Skeletal muscle satellite cell (primary cell): ENCODE measurements at regions not wholly inside any gene's neighbourhood (a gene's known extent, or its start where the extent isn't known, plus 50 kb on each side); places are given as distances from the start of the nearest gene placed in this dataset.

Source experiments
- H3K27me3 ChIP-seq: 2 replicates; pipeline ENCODE4 v1.7.0; 2013; ENCODE audit warnings: low read length; ENCODE audit not compliant: control insufficient read depth, insufficient read depth
- H3K36me3 ChIP-seq: 2 replicates; pipeline ENCODE4 v1.7.0; 2013; ENCODE audit warnings: mild to moderate bottlenecking, control low read depth, low read length; ENCODE audit not compliant: insufficient read depth
- H3K4me1 ChIP-seq: 2 replicates; pipeline ENCODE4 v1.7.0; 2013; ENCODE audit warnings: low read length; ENCODE audit not compliant: control insufficient read depth, insufficient read depth
- H3K4me2 ChIP-seq: 2 replicates; pipeline ENCODE4 v1.7.0; 2013; ENCODE audit warnings: mild to moderate bottlenecking, low read length
- H3K4me3 ChIP-seq: 2 replicates; pipeline ENCODE4 v1.7.0; 2013; ENCODE audit warnings: low read length
- H3K9ac ChIP-seq: 2 replicates; pipeline ENCODE4 v1.7.0; 2013; ENCODE audit warnings: mild to moderate bottlenecking, low read depth, low read length, moderate library complexity
- H3K9me3 ChIP-seq: replicated peaks from 2 replicates; pipeline ENCODE4 v1.7.0; 2013; ENCODE audit warnings: mild to moderate bottlenecking, control low read depth, low read length

DNA sequence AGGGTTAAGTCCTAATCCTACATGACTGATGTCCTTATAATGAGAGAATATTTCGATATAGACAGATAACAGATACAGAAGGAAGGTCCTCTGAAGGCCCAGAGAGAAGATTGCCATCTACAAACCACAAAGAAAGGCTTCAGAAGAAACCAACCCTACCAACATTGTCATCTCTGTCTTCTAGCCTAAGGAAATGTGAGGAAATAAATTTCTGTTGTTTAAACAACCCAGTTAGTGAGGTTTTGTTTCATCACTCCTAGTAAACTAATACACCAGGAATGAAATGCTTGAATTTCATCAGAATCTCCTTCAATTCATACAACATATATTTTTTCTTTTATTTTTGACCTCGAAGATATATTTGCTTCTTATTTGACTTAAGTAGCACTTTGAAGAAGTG lies 1527.8 kb downstream of the STIM2 start:
- H3K9ac ChIP-seq = no peak overlapping the region
- no peaks in the 10 kb centered on the region for H3K36me3 ChIP-seq
- H3K9me3 ChIP-seq = no peaks in the 10 kb centered on the region
- H3K4me2 ChIP-seq = no peak overlapping the region
- peaks cover 9% of the 10 kb centered on the region for H3K4me1 ChIP-seq
- H3K27me3 ChIP-seq = no peaks in the 10 kb centered on the region
- H3K4me3 ChIP-seq = no peak overlapping the region

DNA sequence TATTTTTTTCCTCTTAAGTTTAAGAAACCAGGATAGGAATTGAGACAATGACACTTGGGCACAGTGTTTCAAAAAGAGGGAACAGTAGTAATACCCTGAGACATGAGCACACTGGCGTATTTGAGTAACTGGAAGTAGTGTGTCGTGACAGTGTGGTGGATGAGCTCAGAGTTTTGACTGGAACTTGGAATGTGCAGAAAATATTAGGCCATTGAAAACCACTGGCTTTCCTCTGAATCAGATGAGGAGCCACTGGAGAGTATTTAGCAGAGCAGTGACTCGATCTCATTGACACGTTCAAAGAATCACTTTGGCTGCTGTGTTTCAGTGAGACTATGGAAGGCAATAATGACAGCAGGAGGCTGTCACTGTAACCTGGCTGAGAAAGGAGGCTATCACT lies 1531.2 kb downstream of the STIM2 start:
- Histone ChIP-seq H3K9me3 (no peaks in the 10 kb centered on the region), H3K4me1 (peaks cover 9% of the 10 kb centered on the region)

DNA sequence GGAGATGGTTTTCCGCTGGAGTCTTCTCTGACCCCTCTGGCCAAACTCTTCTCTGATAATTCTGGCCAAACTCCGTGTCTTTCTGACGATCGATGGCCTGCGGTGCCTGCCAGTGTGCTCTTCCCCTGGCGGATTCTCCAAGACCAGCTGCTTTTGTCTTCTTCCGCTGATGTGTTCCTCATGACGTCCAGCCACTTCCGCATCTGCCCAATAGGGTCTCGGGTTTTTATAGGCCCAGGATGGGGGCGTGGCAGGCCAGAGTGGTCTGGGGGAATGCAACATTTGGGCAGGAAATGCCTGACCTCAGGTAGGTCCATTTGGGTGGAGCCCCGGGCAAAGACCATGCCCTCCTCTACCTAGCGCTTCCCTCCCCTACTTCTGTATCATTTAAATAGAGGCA lies 1542.1 kb downstream of the STIM2 start:
- no peak overlapping the region for H3K4me3 ChIP-seq
- no peaks in the 10 kb centered on the region for H3K27me3 ChIP-seq
- no peak overlapping the region for H3K9ac ChIP-seq
- no peak overlapping the region for H3K4me2 ChIP-seq
- H3K4me1 ChIP-seq = no peaks in the 10 kb centered on the region
- H3K36me3 ChIP-seq = no peaks in the 10 kb centered on the region
- no peaks in the 10 kb centered on the region for H3K9me3 ChIP-seq

More for the DNA sequence above, 1531.2 kb downstream of the STIM2 start:
- Histone ChIP-seq H3K4me2 (no peak overlapping the region), H3K27me3 (no peaks in the 10 kb centered on the region), H3K9ac (no peak overlapping the region), H3K36me3 (no peaks in the 10 kb centered on the region), H3K4me3 (no peak overlapping the region)

DNA sequence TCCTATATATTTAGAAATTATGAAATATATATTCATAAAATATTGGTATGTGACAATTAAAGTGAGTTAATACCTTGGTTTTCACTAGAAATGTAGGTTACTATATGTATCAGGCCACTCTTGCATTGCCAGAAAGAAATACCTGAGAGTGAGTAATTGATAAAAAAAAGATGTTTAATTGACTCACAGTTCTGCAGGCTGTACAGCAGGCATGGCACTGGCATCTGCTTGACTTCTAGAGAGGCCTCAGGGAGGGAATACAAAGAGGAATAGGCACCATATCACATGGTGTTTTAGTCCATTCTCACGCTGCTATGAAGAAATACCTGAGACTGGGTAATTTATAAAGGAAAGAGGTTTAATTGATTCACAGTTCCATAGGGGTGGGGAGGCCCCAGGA lies 1560.6 kb downstream of the STIM2 start:
- H3K4me2 ChIP-seq = no peak overlapping the region
- H3K4me1 ChIP-seq = no peaks in the 10 kb centered on the region
- no peaks in the 10 kb centered on the region for H3K36me3 ChIP-seq
- no peaks in the 10 kb centered on the region for H3K9me3 ChIP-seq
- H3K27me3 ChIP-seq = no peaks in the 10 kb centered on the region
- H3K9ac ChIP-seq = no peak overlapping the region
- no peak overlapping the region for H3K4me3 ChIP-seq

DNA sequence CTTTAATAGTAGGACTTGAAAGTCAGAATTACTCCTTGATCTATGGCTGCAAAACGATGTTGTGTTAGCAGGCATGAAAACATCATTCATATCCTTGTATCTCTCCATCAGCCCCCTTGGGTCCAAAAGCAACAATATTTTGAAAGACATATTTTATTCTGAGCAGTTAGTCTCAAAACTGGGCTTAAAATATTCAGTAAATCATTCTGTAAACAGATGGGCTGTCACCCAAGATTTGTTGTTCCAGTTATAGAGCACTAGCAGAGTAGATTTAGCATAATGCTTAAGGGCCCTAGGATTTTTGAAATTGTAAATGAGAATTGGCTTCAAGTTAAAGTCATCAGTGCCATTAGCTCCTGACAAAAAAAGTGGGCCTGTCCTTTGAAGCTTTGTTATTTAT lies 1565.6 kb downstream of the STIM2 start:
- Histone ChIP-seq H3K4me2 (no peak overlapping the region), H3K4me1 (peaks cover 4% of the 10 kb centered on the region)

DNA sequence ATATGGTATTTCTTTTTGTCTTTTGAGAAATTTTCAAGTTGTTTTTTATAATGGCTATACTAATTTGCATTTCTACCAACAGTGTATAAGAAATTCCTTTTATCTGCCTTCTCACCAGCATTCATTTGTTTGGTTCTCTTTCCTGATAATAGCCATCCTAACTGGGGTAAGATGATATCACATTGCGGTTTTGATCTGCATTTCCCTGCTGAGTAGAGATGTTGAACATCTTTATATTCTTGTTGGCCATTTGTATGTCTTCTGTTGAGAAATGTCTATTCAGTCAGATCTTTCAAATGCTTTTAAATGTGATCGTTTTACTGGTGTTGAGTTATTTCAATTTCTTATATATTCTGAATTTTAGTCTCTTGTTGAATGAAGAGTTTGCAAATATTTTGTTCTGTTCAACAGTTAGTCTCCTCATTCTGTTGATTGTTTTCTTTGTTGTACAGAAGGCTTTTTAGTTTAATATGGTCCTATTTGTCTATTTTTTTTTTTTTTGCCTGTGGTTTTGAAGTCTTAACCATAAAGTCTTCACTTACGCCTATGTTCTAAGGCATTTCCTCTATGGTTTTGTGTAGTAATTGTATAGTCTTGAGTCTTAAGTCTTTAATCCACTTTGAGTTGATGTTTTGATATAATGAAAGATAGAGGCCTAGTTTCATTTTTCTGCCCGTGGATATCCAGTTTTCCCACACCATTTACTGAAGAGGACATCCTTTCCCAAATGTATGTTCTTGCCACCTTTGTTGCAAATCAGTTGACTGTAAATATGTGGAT lies 1566.9 kb downstream of the STIM2 start:
- Histone ChIP-seq H3K27me3 (no peaks in the 10 kb centered on the region), H3K9me3 (no peaks in the 10 kb centered on the region), H3K4me3 (no peak overlapping the region), H3K9ac (no peak overlapping the region), H3K4me1 (peaks cover 4% of the 10 kb centered on the region), H3K36me3 (no peaks in the 10 kb centered on the region), H3K4me2 (no peak overlapping the region)

More for the DNA sequence above, 1565.6 kb downstream of the STIM2 start:
- Histone ChIP-seq H3K36me3 (no peaks in the 10 kb centered on the region), H3K27me3 (no peaks in the 10 kb centered on the region), H3K9me3 (no peaks in the 10 kb centered on the region), H3K9ac (no peak overlapping the region), H3K4me3 (no peak overlapping the region)

DNA sequence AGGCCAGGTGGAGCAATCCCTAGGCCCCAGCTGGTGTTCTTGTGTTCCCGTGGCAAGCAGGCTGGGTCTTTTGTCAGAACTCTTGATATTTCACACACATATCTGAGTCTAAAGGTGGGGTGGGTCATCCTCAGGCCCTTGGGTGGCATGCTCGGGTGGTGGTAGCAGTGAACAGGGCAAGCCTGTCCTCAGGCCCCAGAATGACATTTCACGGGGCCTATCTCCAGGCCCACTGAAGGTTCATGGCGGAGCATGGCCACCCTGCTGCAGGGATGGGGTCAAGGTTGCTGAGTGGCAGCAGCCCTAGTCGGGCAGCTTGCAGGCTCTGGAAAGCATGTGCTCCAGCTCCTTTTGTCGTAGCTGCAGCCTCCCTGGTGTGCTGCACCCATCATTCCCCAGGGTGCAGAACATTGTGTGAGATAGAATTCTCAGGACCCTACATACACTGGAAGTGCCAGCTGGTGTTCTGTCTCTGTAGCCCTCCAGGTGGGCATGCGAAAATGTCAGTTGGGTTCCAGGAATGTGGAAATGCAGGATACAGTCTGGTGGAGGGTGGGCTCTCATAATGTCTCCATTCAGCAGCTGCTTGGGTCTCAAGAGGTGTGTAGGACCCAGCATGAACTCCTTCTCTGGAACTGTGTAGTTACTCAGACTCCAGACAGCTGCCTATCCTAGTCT lies 1571.8 kb downstream of the STIM2 start:
- H3K9ac ChIP-seq = no peak overlapping the region
- no peak overlapping the region for H3K4me3 ChIP-seq
- H3K4me1 ChIP-seq = no peaks in the 10 kb centered on the region
- H3K27me3 ChIP-seq = no peaks in the 10 kb centered on the region
- no peaks in the 10 kb centered on the region for H3K9me3 ChIP-seq
- H3K36me3 ChIP-seq = no peaks in the 10 kb centered on the region
- H3K4me2 ChIP-seq = no peak overlapping the region

DNA sequence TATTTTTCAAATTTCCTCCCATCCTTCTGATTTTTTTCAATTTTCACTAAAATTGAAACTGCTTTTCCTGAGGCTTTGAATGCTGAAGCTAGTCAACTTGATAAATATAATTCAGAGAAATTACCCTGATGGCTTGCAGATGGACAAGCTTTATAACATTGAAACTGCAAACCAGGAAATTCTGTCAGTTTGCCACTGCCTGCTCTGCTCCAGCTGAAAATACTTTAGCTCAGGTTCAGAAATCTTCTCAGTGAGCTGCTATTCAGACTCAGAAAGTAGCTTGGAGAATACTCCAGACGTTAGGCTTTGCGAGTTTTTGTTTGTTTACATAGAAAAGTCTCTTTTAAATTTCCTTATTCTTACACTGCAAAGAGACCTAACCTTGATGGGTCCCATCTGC lies 1574.7 kb downstream of the STIM2 start:
- Histone ChIP-seq H3K9ac (no peak overlapping the region), H3K4me2 (no peak overlapping the region), H3K4me3 (no peak overlapping the region), H3K27me3 (no peaks in the 10 kb centered on the region), H3K9me3 (no peaks in the 10 kb centered on the region), H3K4me1 (peaks cover 5% of the 10 kb centered on the region), H3K36me3 (no peaks in the 10 kb centered on the region)

DNA sequence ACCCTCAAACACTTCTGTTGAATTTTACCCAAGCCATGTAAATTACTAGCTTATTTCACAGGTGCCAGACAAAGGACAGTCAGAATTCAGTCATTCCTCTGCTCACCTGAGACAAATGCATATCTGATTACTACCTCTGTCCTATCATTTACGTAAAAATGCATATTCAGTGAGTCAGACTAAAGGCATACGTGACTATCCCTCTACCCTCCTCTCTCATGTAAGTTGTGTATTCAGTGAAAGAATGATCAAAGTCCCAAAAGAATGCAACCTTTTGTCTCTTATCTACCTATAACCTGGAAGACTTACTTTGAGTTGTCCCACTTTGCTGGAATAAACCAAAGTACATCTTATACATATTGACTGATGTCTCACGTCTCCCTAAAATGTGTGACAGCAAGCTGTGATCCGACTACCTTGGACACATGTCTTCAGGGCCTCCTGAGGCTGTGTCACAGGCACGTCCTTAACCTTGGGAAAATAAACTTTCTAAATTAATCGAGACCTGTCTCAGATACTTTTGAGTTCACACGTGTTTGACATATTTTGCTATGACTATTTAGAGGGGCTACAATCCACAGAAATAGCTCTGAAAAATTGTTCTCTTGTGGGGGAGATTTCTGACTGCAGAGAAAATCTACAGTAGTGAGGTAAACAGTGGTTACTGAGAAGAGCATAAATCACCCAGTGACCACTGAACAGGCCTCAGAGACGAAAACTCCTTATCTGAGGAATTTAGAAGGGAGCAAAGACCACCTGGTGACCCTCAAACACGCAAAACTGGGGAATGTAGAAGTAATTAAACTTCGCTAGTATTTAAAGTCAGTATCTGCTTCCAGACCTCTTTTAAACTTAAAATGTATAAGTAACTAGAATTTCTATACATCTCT lies 1575.8 kb downstream of the STIM2 start:
- H3K4me1 ChIP-seq = peaks cover 5% of the 10 kb centered on the region
- H3K4me3 ChIP-seq = no peak overlapping the region
- H3K36me3 ChIP-seq = no peaks in the 10 kb centered on the region
- H3K9ac ChIP-seq = no peak overlapping the region
- H3K4me2 ChIP-seq = no peak overlapping the region
- H3K27me3 ChIP-seq = no peaks in the 10 kb centered on the region
- H3K9me3 ChIP-seq = no peaks in the 10 kb centered on the region

DNA sequence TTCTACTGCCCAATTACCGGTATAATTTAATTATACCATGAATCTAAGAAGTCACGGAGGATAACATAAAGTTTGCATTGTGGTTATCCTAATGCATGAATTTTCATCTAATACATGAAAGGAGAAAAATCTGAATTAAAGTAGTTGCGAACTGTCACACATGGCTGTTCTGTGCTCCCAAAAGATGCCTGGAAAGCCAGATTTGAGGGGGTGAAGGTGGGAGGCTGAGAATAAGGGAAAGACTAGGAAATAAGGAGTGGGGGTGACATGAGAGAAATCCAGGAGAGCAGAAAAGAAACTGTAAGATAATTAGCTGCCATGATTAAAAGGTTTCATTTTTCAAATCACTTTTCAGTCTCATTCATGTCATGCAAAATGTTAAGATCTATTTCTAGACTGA lies 1582.7 kb downstream of the STIM2 start:
- H3K9ac ChIP-seq = no peak overlapping the region
- no peaks in the 10 kb centered on the region for H3K36me3 ChIP-seq
- H3K4me3 ChIP-seq = no peak overlapping the region
- no peaks in the 10 kb centered on the region for H3K9me3 ChIP-seq
- H3K4me1 ChIP-seq = peaks cover 20% of the 10 kb centered on the region
- H3K4me2 ChIP-seq = no peak overlapping the region
- no peaks in the 10 kb centered on the region for H3K27me3 ChIP-seq

DNA sequence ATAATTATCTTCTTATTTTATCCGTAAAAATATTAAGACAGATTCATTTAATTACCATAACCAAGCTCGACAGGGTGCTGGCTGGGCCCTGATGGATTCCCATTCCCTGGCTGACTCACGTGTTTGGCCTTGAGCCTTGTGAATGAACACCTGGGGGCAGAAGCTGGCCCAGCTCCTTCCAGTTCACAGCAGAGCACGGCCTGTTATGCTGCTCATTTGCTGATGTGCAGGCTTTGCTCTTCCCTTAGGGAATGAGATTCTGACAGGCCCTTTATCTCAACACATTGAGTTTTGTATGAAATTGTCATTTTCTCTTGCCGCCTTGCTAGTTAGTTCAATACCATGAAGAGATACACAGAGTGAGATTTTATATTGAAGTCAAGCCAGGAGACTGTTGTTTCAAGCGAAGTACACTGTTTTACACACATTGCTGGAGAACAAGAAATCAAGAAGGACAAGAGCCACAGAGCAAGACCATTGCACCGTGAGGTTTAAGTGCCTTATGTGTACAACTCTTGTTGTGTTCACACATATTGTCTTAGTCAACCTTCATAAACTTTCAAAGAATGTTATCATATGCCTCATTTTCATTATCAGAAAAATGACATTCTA lies 1583.3 kb downstream of the STIM2 start:
- Histone ChIP-seq H3K4me1 (peaks cover 20% of the 10 kb centered on the region), H3K27me3 (no peaks in the 10 kb centered on the region), H3K4me2 (no peak overlapping the region), H3K36me3 (no peaks in the 10 kb centered on the region), H3K9me3 (no peaks in the 10 kb centered on the region), H3K9ac (no peak overlapping the region), H3K4me3 (no peak overlapping the region)
